ENCODE measurements at regions not wholly inside any gene's neighbourhood (a gene's known extent, or its start where the extent isn't known, plus 50 kb on each side); places are given as distances from the start of the nearest gene placed in this dataset.

GRCh38 chr1:58988752-58989151 lies 204.9 kb upstream of the JUN start:
- no peak for DNase-seq (ENCODE audit: extremely low spot score, unreplicated experiment)
- no peak overlapping the region for H3K27ac Mint-ChIP-seq (ENCODE audit: unreplicated experiment)
- peaks cover 2% of the 10 kb centered on the region for H3K4me1 Mint-ChIP-seq (ENCODE audit: unreplicated experiment)
- no peaks in the 10 kb centered on the region for H3K36me3 Mint-ChIP-seq (ENCODE audit: unreplicated experiment)
- no peaks in the 10 kb centered on the region for H3K9me3 Mint-ChIP-seq (ENCODE audit: unreplicated experiment)
- peaks cover 9% of the 10 kb centered on the region for H3K27me3 Mint-ChIP-seq (ENCODE audit: unreplicated experiment)
- TF ChIP-seq, protein P1, sequence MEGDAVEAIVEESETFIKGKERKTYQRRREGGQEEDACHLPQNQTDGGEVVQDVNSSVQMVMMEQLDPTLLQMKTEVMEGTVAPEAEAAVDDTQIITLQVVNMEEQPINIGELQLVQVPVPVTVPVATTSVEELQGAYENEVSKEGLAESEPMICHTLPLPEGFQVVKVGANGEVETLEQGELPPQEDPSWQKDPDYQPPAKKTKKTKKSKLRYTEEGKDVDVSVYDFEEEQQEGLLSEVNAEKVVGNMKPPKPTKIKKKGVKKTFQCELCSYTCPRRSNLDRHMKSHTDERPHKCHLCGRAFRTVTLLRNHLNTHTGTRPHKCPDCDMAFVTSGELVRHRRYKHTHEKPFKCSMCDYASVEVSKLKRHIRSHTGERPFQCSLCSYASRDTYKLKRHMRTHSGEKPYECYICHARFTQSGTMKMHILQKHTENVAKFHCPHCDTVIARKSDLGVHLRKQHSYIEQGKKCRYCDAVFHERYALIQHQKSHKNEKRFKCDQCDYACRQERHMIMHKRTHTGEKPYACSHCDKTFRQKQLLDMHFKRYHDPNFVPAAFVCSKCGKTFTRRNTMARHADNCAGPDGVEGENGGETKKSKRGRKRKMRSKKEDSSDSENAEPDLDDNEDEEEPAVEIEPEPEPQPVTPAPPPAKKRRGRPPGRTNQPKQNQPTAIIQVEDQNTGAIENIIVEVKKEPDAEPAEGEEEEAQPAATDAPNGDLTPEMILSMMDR (IDR thresholded peaks at IDR 0.05), result no peak
- no peak overlapping the region for H3K4me3 Mint-ChIP-seq (ENCODE audit: unreplicated experiment)

GRCh38 chr1:58989845-58990244 lies 206.0 kb upstream of the JUN start:
- Mint-ChIP-seq H3K4me3 (ENCODE audit: unreplicated experiment) (no peak overlapping the region), H3K4me1 (ENCODE audit: unreplicated experiment) (peaks cover under 1% of the 10 kb centered on the region), H3K27ac (ENCODE audit: unreplicated experiment) (no peak overlapping the region), H3K9me3 (ENCODE audit: unreplicated experiment) (no peaks in the 10 kb centered on the region), H3K36me3 (ENCODE audit: unreplicated experiment) (no peaks in the 10 kb centered on the region), H3K27me3 (ENCODE audit: unreplicated experiment) (peaks cover 9% of the 10 kb centered on the region)
- DNase-seq (ENCODE audit: extremely low spot score, unreplicated experiment), result no peak
- TF ChIP-seq, protein P1 (IDR thresholded peaks at IDR 0.05), result no peak

GRCh38 chr1:58991305-58991704 lies 207.5 kb upstream of the JUN start:
- Mint-ChIP-seq H3K4me3 (ENCODE audit: unreplicated experiment) (no peak overlapping the region), H3K27me3 (ENCODE audit: unreplicated experiment) (peaks cover 9% of the 10 kb centered on the region), H3K36me3 (ENCODE audit: unreplicated experiment) (no peaks in the 10 kb centered on the region), H3K27ac (ENCODE audit: unreplicated experiment) (no peak overlapping the region), H3K4me1 (ENCODE audit: unreplicated experiment) (peaks cover 2% of the 10 kb centered on the region), H3K9me3 (ENCODE audit: unreplicated experiment) (no peaks in the 10 kb centered on the region)
- no peak for DNase-seq (ENCODE audit: extremely low spot score, unreplicated experiment)
- TF ChIP-seq, protein P1 (IDR thresholded peaks at IDR 0.05), result no peak

- Mint-ChIP-seq H3K4me1 (ENCODE audit: unreplicated experiment) (peaks cover 2% of the 10 kb centered on the region), H3K27ac (ENCODE audit: unreplicated experiment) (no peak overlapping the region), H3K9me3 (ENCODE audit: unreplicated experiment) (no peaks in the 10 kb centered on the region), H3K27me3 (ENCODE audit: unreplicated experiment) (peaks cover 9% of the 10 kb centered on the region), H3K4me3 (ENCODE audit: unreplicated experiment) (no peak overlapping the region), H3K36me3 (ENCODE audit: unreplicated experiment) (no peaks in the 10 kb centered on the region)
- TF ChIP-seq, protein P1 (IDR thresholded peaks at IDR 0.05), result no peak
- DNase-seq (ENCODE audit: extremely low spot score, unreplicated experiment), result no peak
Measured at GRCh38 chr1:58992643-58993042, 208.8 kb upstream of the JUN start.

DNA sequence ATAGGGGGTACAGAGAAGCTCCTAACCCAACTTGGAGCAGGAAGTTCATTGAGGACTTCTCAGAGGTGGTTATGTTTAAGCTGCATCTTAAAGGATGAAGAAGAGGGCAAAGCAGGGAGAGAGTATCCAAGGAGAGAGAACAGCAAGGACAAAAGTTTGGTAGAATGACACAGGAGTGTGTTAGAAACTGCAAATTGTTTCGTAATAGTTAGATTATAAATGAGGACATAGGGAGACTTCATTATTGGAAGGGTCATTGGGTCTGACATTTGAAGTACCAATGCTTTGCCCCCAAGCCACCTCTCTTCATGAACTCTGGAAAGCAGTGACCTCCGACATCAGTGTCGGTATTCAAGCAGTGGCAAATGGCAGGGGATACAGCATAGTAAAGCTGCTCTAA lies 209.6 kb upstream of the JUN start:
- Mint-ChIP-seq H3K36me3 (ENCODE audit: unreplicated experiment) (no peaks in the 10 kb centered on the region), H3K4me1 (ENCODE audit: unreplicated experiment) (peaks cover 2% of the 10 kb centered on the region), H3K4me3 (ENCODE audit: unreplicated experiment) (no peak overlapping the region), H3K27ac (ENCODE audit: unreplicated experiment) (no peak overlapping the region), H3K27me3 (ENCODE audit: unreplicated experiment) (peaks cover 9% of the 10 kb centered on the region), H3K9me3 (ENCODE audit: unreplicated experiment) (no peaks in the 10 kb centered on the region)
- TF ChIP-seq, protein P1 (IDR thresholded peaks at IDR 0.05), result no peak
- no peak for DNase-seq (ENCODE audit: extremely low spot score, unreplicated experiment)

Measured in osteocyte (in vitro differentiated cells).